Tibial nerve (tissue), 4 donors: ENCODE measurements at regions not wholly inside any gene's neighbourhood (a gene's known extent, or its start where the extent isn't known, plus 50 kb on each side); places are given as distances from the start of the nearest gene placed in this dataset.
A peak's percentile ranks its signal among the peaks of the same experiment; 100 is the strongest.

Experiments used
- DNase-seq, 2 donors: peaks; one replicate each; pipeline ENCODE4 v3.0.0-alpha.2; 2019; ENCODE audit warnings: low spot score in 2 of 2
- H3K27ac ChIP-seq, 4 donors: fragments of 200-600 bp; sonication (generic) in 3 of 4; one replicate each; pipeline ENCODE4 v1.5.1; 2017 to 2019; ENCODE audit warnings: mild to moderate bottlenecking in 1 of 4
- H3K27me3 ChIP-seq, 2 donors: fragments of 200-600 bp; sonication (generic) in 1 of 2; one replicate each; pipeline versions ENCODE4 v1.5.1 to v1.6.0; 2017 to 2019
- H3K36me3 ChIP-seq, 3 donors: fragments of 200-600 bp; sonication (generic); one replicate each; pipeline ENCODE4 v1.5.1; 2018 to 2019
- H3K4me1 ChIP-seq, 4 donors: fragments of 200-600 bp; sonication (generic) in 3 of 4; one replicate each; pipeline ENCODE4 v1.5.1; 2017 to 2019
- H3K4me3 ChIP-seq, 4 donors: fragments of 200-600 bp; sonication (generic) in 3 of 4; one replicate each; pipeline ENCODE4 v1.5.1; 2017 to 2019; ENCODE audit warnings: mild to moderate bottlenecking in 1 of 4, moderate library complexity in 1 of 4
- H3K9me3 ChIP-seq, 4 donors: fragments of 200-600 bp; sonication (generic) in 3 of 4; one replicate each; pipeline ENCODE4 v1.5.1; 2017 to 2019
- CTCF ChIP-seq, 5 experiments: fragments of 200-600 bp in 3 of 5; fragments of 450-650 bp in 2 of 5; sonication (generic) in 3 of 5; IDR thresholded peaks; one replicate each; pipeline ENCODE4 v1.5.1; 2016 to 2019; ENCODE audit warnings: antibody characterized with exemption in 5 of 5, mild to moderate bottlenecking in 3 of 5, moderate library complexity in 2 of 5
- EP300 ChIP-seq, 2 donors: sonication (generic); formaldehyde crosslinking; IDR thresholded peaks; one replicate each; pipeline ENCODE4 v1.6.1; 2017; ENCODE audit warnings: antibody characterized with exemption in 2 of 2, mild to moderate bottlenecking in 1 of 2
- POLR2A ChIP-seq, 2 donors: fragments of 450-650 bp; IDR thresholded peaks; one replicate each; pipeline ENCODE4 v1.6.1; 2017; ENCODE audit warnings: antibody characterized with exemption in 2 of 2, mild to moderate bottlenecking in 2 of 2, moderate library complexity in 2 of 2
- WGBS, 2 donors: methylation state at CpG; one replicate each; pipeline ENCODE4 v1.1.5; 2018; 5-methylcytosine and 5-hydroxymethylcytosine counted together

GRCh38 chr5:116372931-116373597 is 201.6 kb downstream of the SEMA6A start:
- no peaks in the 10 kb centered on the region for H3K36me3 ChIP-seq
- no peaks in the 10 kb centered on the region for H3K9me3 ChIP-seq
- H3K4me3 ChIP-seq: no peak overlapping the region
- H3K27me3 ChIP-seq: no peaks in the 10 kb centered on the region
- H3K4me1 ChIP-seq: peaks cover 0 to 33% (median 0%) of the 10 kb centered on the region in 4 donors
- WGBS, 2 donors: 91 to 100% methylated on average over 1 of the region's 1 CpG
- no peak for DNase-seq
- H3K27ac ChIP-seq: no peak overlapping the region
- no peak for TF ChIP-seq POLR2A (IDR thresholded peaks at IDR 0.05)
- no peak for TF ChIP-seq EP300 (IDR thresholded peaks at IDR 0.05)
- no peak for TF ChIP-seq CTCF (IDR thresholded peaks at IDR 0.05)

GRCh38 chr5:116371935-116372334 is 202.7 kb downstream of the SEMA6A start:
- no peak overlapping the region for H3K4me3 ChIP-seq
- TF ChIP-seq POLR2A (IDR thresholded peaks at IDR 0.05) (no peak), EP300 (IDR thresholded peaks at IDR 0.05) (peak in 1 of 2 donors; percentile 69), CTCF (IDR thresholded peaks at IDR 0.05) (no peak)
- DNase-seq: no peak
- no peaks in the 10 kb centered on the region for H3K9me3 ChIP-seq
- H3K4me1 ChIP-seq: peaks cover 0 to 28% (median 0%) of the 10 kb centered on the region in 4 donors
- H3K27me3 ChIP-seq: no peaks in the 10 kb centered on the region
- H3K27ac ChIP-seq: peak overlapping the region in 1 of 4 donors; percentile 42
- H3K36me3 ChIP-seq: no peaks in the 10 kb centered on the region

GRCh38 chr5:116371431-116371830 is 203.2 kb downstream of the SEMA6A start:
- Histone ChIP-seq H3K4me1 (peaks cover 0 to 28% (median 0%) of the 10 kb centered on the region in 4 donors), H3K27ac (peak overlapping the region in 2 of 4 donors; percentile 41 to 42), H3K27me3 (no peaks in the 10 kb centered on the region), H3K4me3 (no peak overlapping the region), H3K36me3 (no peaks in the 10 kb centered on the region), H3K9me3 (no peaks in the 10 kb centered on the region)
- WGBS, 2 donors: 64 to 73% methylated on average over 2 of the region's 2 CpGs
- TF ChIP-seq EP300 (IDR thresholded peaks at IDR 0.05) (no peak), CTCF (IDR thresholded peaks at IDR 0.05) (no peak), POLR2A (IDR thresholded peaks at IDR 0.05) (no peak)
- DNase-seq: no peak

- 48 to 49% methylated on average over 2 of the region's 2 CpGs for WGBS, 2 donors
- TF ChIP-seq CTCF (IDR thresholded peaks at IDR 0.05) (no peak), EP300 (IDR thresholded peaks at IDR 0.05) (peak in 1 of 2 donors; percentile 39)
- Histone ChIP-seq H3K36me3 (no peaks in the 10 kb centered on the region), H3K27ac (peak overlapping the region in 2 of 4 donors; percentile 41 to 42), H3K9me3 (no peaks in the 10 kb centered on the region), H3K4me1 (peaks cover 0 to 28% (median 0%) of the 10 kb centered on the region in 4 donors), H3K27me3 (no peaks in the 10 kb centered on the region), H3K4me3 (no peak overlapping the region)
- DNase-seq: no peak
Measured at GRCh38 chr5:116370886-116371285, 203.7 kb downstream of the SEMA6A start.

- Histone ChIP-seq H3K4me1 (peaks cover 0 to 28% (median 0%) of the 10 kb centered on the region in 4 donors), H3K27me3 (no peaks in the 10 kb centered on the region), H3K36me3 (no peaks in the 10 kb centered on the region), H3K27ac (no peak overlapping the region), H3K9me3 (no peaks in the 10 kb centered on the region), H3K4me3 (no peak overlapping the region)
- TF ChIP-seq POLR2A (IDR thresholded peaks at IDR 0.05) (no peak), EP300 (IDR thresholded peaks at IDR 0.05) (no peak), CTCF (IDR thresholded peaks at IDR 0.05) (no peak)
- 76 to 86% methylated on average over 4 of the region's 4 CpGs for WGBS, 2 donors
- DNase-seq: no peak
Measured at GRCh38 chr5:116370149-116370548, 204.5 kb downstream of the SEMA6A start.
